ENCODE measurements at regions not wholly inside any gene's neighbourhood (a gene's known extent, or its start where the extent isn't known, plus 50 kb on each side); places are given as distances from the start of the nearest gene placed in this dataset.

- Histone ChIP-seq H3K4me1 (ENCODE audit: control insufficient read depth, insufficient read depth, low read length) (no peaks in the 10 kb centered on the region), H3K9me3 (ENCODE audit: control insufficient read depth, insufficient read depth, low read depth, low read length) (no peaks in the 10 kb centered on the region), H3K4me3 (ENCODE audit: low read depth, low read length) (no peak overlapping the region), H3K27ac (ENCODE audit: extremely low read depth, low read depth, low read length) (no peak overlapping the region), H3K36me3 (ENCODE audit: control insufficient read depth in 2 of 2, insufficient read depth in 1 of 2, low read length in 2 of 2) (no peaks in the 10 kb centered on the region)
- TF ChIP-seq ZNF785 (tag by site-specific recombination; IDR thresholded peaks at IDR 0.05), result no peak
- TF ChIP-seq ZNF362 (tag by site-specific recombination; IDR thresholded peaks at IDR 0.05), result no peak
- TF ChIP-seq ZNF416 (tag by site-specific recombination; IDR thresholded peaks at IDR 0.05), result no peak
- no peak for TF ChIP-seq ZNF16 (tag by site-specific recombination; IDR thresholded peaks at IDR 0.05; ENCODE audit: low read depth)
- TF ChIP-seq ZNF701 (tag by site-specific recombination; IDR thresholded peaks at IDR 0.05), result no peak
- no peak for TF ChIP-seq KLF17 (tag by site-specific recombination; IDR thresholded peaks at IDR 0.05)
- TF ChIP-seq ZNF311 (tag by site-specific recombination; IDR thresholded peaks at IDR 0.05; ENCODE audit: borderline replicate concordance), result no peak
- TF ChIP-seq ZNF558 (tag by site-specific recombination; IDR thresholded peaks at IDR 0.05), result no peak
- TF ChIP-seq ZBTB21 (tag by site-specific recombination; IDR thresholded peaks at IDR 0.05), result no peak
- no peak for TF ChIP-seq ZNF391 (tag by site-specific recombination; IDR thresholded peaks at IDR 0.05; ENCODE audit: borderline replicate concordance, low read depth)
- ChIA-PET CTCF (no interaction called here), POLR2A (no interaction called here)
Measured at GRCh38 chr4:130233377-130234047, 1137.6 kb downstream of the C4orf33 start.

- TF ChIP-seq ZNF701 (tag by site-specific recombination; IDR thresholded peaks at IDR 0.05) (no peak), ZNF510 (tag by site-specific recombination; IDR thresholded peaks at IDR 0.05; ENCODE audit: insufficient replicate concordance) (no peak), ZBTB21 (tag by site-specific recombination; IDR thresholded peaks at IDR 0.05) (no peak), KLF8 (tag by site-specific recombination; IDR thresholded peaks at IDR 0.05) (no peak), ZNF366 (tag by site-specific recombination; conservative IDR thresholded peaks at IDR 0.05) (no peak), ZNF155 (tag by site-specific recombination; IDR thresholded peaks at IDR 0.05) (no peak), TSHZ1 (tag by site-specific recombination; IDR thresholded peaks at IDR 0.05; ENCODE audit: borderline replicate concordance) (no peak), MZF1 (tag by site-specific recombination; IDR thresholded peaks at IDR 0.05; ENCODE audit: borderline replicate concordance) (no peak), ZNF600 (tag by site-specific recombination; IDR thresholded peaks at IDR 0.05) (no peak), ZNF549 (tag by site-specific recombination; IDR thresholded peaks at IDR 0.05) (no peak)
- no peak overlapping the region for H3K4me3 ChIP-seq (ENCODE audit: low read depth, low read length)
- CTCF ChIA-PET, result interaction anchor here (0.7 kb wide), 1 partner anchor 1245 kb away, joined by 5 read pairs; no protein-coding TSS in a partner anchor
- no peaks in the 10 kb centered on the region for H3K9me3 ChIP-seq (ENCODE audit: control insufficient read depth, insufficient read depth, low read depth, low read length)
- no peaks in the 10 kb centered on the region for H3K4me1 ChIP-seq (ENCODE audit: control insufficient read depth, insufficient read depth, low read length)
- no peak overlapping the region for H3K27ac ChIP-seq (ENCODE audit: extremely low read depth, low read depth, low read length)
- POLR2A ChIA-PET, result no interaction called here
- no peaks in the 10 kb centered on the region for H3K36me3 ChIP-seq (ENCODE audit: control insufficient read depth in 2 of 2, insufficient read depth in 1 of 2, low read length in 2 of 2)
Measured at GRCh38 chr4:130238121-130238520, 1142.2 kb downstream of the C4orf33 start.

All from HEK293 (cell line).